ENCODE measurements at regions not wholly inside any gene's neighbourhood (a gene's known extent, or its start where the extent isn't known, plus 50 kb on each side); places are given as distances from the start of the nearest gene placed in this dataset.
"Not testable (repeated sequence)": the region's sequence is repeated elsewhere in the genome, so short reads cannot be mapped to it uniquely, and the experiment has no call there.

DNA sequence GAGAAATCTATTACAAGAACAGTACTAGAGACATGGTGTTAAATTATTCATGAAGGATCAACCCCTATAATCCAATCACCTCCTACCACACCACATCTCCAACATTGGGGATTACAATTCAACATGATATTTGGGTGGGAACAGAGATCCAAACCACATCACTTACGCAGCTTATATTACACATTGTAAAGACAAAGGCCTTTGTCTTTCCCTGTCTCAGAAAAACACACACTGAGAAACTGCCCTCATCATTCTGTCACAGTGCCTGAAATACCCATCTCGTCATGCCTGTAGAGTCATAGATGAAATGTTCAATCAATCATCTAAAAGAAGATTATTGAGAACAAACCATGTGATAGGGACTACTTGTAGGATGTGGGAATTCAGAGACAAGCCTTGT lies 558.8 kb upstream of the GRIA3 start:
- no peaks in the 10 kb centered on the region for H3K27me3 ChIP-seq (ENCODE audit: low read depth)
- DNase-seq = no peak
- TF ChIP-seq, protein P1, sequence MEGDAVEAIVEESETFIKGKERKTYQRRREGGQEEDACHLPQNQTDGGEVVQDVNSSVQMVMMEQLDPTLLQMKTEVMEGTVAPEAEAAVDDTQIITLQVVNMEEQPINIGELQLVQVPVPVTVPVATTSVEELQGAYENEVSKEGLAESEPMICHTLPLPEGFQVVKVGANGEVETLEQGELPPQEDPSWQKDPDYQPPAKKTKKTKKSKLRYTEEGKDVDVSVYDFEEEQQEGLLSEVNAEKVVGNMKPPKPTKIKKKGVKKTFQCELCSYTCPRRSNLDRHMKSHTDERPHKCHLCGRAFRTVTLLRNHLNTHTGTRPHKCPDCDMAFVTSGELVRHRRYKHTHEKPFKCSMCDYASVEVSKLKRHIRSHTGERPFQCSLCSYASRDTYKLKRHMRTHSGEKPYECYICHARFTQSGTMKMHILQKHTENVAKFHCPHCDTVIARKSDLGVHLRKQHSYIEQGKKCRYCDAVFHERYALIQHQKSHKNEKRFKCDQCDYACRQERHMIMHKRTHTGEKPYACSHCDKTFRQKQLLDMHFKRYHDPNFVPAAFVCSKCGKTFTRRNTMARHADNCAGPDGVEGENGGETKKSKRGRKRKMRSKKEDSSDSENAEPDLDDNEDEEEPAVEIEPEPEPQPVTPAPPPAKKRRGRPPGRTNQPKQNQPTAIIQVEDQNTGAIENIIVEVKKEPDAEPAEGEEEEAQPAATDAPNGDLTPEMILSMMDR (IDR thresholded peaks at IDR 0.05; ENCODE audit: borderline replicate concordance) = no peak
- no peaks in the 10 kb centered on the region for H3K9me3 ChIP-seq (replicated peaks)
- no peak overlapping the region for H3K4me3 ChIP-seq
- no peaks in the 10 kb centered on the region for H3K36me3 ChIP-seq
- H3K27ac ChIP-seq (replicated peaks) = no peak overlapping the region
- intact Hi-C loops (cut with micrococcal nuclease) = no loop called here
- no peaks in the 10 kb centered on the region for H3K4me1 ChIP-seq

DNA sequence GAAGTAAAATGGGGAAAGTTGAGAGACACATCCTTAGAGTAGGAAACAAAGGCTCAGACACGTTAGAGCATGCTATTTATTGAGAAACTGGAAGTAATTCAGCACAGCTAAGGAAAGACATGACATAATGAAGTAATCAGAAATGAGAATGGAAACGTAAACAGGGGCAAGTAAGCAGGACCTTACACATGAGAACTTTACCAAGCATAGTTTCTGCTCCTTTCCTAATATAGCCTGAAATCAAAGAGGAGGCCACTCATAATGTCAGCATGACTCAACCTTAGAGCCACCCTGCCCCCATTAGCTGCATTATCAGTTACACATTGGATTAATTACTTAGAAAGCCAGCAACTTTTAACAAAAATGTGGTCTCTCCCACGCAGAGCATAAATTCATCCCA lies 558.3 kb upstream of the GRIA3 start:
- intact Hi-C loops (cut with micrococcal nuclease) = no loop called here
- Histone ChIP-seq H3K36me3 (no peaks in the 10 kb centered on the region), H3K27me3 (ENCODE audit: low read depth) (no peaks in the 10 kb centered on the region), H3K27ac (replicated peaks) (no peak overlapping the region), H3K4me3 (no peak overlapping the region), H3K4me1 (no peaks in the 10 kb centered on the region), H3K9me3 (replicated peaks) (no peaks in the 10 kb centered on the region)
- TF ChIP-seq, protein P1 (IDR thresholded peaks at IDR 0.05; ENCODE audit: borderline replicate concordance) = no peak
- DNase-seq = no peak

DNA sequence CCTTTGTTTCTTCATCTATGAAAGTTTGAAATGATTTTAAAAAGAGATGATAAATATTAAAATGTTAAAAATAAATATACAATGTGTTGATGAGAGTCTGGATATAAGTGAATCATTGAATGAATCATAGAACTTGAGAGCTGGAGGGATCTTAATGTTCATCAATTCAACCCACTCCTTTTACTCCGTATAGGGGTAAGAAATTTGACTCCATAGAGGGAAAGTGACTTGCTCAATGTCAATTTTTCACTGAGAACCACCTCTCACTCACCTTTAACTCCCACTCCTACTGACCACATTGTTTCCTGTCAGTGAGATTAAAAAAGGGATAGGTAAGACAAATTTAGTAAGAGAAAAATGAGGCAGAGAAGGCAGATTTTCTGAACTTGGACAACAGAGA lies 557.2 kb upstream of the GRIA3 start:
- no peaks in the 10 kb centered on the region for H3K27me3 ChIP-seq (ENCODE audit: low read depth)
- no peak for DNase-seq
- intact Hi-C loops (cut with micrococcal nuclease) = no loop called here
- no peak overlapping the region for H3K27ac ChIP-seq (replicated peaks)
- no peaks in the 10 kb centered on the region for H3K9me3 ChIP-seq (replicated peaks)
- no peak overlapping the region for H3K4me3 ChIP-seq
- no peaks in the 10 kb centered on the region for H3K36me3 ChIP-seq
- TF ChIP-seq, protein P1 (IDR thresholded peaks at IDR 0.05; ENCODE audit: borderline replicate concordance) = no peak
- H3K4me1 ChIP-seq = no peaks in the 10 kb centered on the region

DNA sequence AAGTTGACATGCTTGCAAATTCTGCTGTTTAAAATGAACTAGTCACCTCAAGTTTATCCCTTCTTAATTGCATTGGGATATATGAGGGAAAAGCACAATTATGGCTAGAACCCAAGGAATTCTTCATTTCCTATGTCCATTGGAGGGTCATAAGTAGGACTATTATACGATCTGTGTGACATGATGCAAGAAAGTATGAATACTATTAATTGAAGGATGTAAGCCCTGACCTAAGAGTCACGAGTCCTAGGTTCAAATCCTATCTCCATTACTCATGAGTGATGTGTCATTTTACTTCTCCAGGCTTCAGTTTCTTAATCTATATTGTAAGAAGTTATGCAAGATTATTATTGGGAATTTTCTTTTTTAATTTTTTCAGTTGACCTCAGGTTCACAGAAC lies 542.9 kb upstream of the GRIA3 start:
- Histone ChIP-seq H3K4me3 (no peak overlapping the region), H3K27ac (replicated peaks) (no peak overlapping the region), H3K27me3 (ENCODE audit: low read depth) (no peaks in the 10 kb centered on the region), H3K9me3 (replicated peaks) (no peaks in the 10 kb centered on the region), H3K36me3 (no peaks in the 10 kb centered on the region), H3K4me1 (no peaks in the 10 kb centered on the region)
- intact Hi-C loops (cut with micrococcal nuclease) = no loop called here
- DNase-seq = no peak
- TF ChIP-seq, protein P1 (IDR thresholded peaks at IDR 0.05; ENCODE audit: borderline replicate concordance) = no peak

DNA sequence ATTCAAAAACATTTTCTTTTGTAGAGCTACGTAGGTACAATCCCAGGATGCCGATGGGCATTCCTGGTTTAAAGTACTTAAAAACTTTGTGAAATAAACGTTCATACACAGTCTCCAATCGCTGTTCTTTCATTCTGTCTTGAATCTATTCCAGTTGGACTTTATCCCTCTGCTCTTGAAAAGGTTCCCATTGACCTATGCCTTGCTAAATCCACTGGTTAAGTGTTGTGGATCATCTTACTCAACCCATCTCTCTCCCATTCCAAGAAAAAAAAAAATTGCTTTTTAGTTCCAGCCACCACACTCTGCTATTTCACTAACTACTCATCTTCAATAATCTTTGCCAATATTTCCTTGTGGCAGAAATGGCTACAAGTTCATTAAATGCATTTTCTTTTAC lies 542.3 kb upstream of the GRIA3 start:
- H3K4me3 ChIP-seq = no peak overlapping the region
- intact Hi-C loops (cut with micrococcal nuclease) = no loop called here
- H3K36me3 ChIP-seq = no peaks in the 10 kb centered on the region
- no peaks in the 10 kb centered on the region for H3K27me3 ChIP-seq (ENCODE audit: low read depth)
- no peaks in the 10 kb centered on the region for H3K4me1 ChIP-seq
- no peak overlapping the region for H3K27ac ChIP-seq (replicated peaks)
- DNase-seq = no peak
- TF ChIP-seq, protein P1 (IDR thresholded peaks at IDR 0.05; ENCODE audit: borderline replicate concordance) = no peak
- no peaks in the 10 kb centered on the region for H3K9me3 ChIP-seq (replicated peaks)

DNA sequence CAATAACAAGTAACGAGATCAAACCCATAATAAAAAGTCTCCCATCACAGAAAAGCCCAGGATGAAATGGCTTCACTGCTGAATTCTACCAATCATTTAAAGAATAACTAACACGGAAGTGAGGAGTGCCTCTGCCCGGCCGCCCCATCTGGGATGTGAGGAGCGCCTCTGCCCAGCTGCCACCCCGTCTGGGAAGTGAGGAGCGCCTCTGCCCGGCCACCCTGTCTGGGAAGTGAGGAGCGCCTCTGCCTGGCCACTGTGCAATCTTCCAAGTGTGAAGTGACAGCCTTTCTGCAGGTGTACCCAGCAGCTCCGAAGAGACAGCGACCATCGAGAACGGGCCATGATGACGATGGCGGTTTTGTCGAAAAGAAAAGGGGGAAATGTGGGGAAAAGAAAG lies 528.8 kb upstream of the GRIA3 start:
- DNase-seq; H3K4me3 ChIP-seq; H3K4me1 ChIP-seq; intact Hi-C loops (cut with micrococcal nuclease); H3K36me3 ChIP-seq; H3K27ac ChIP-seq (replicated peaks); H3K9me3 ChIP-seq (replicated peaks); H3K27me3 ChIP-seq (ENCODE audit: low read depth): not testable (repeated sequence)

Measured in left ventricle myocardium inferior (tissue), 1 donor.